ENCODE measurements at regions not wholly inside any gene's neighbourhood (a gene's known extent, or its start where the extent isn't known, plus 50 kb on each side); places are given as distances from the start of the nearest gene placed in this dataset.

DNA sequence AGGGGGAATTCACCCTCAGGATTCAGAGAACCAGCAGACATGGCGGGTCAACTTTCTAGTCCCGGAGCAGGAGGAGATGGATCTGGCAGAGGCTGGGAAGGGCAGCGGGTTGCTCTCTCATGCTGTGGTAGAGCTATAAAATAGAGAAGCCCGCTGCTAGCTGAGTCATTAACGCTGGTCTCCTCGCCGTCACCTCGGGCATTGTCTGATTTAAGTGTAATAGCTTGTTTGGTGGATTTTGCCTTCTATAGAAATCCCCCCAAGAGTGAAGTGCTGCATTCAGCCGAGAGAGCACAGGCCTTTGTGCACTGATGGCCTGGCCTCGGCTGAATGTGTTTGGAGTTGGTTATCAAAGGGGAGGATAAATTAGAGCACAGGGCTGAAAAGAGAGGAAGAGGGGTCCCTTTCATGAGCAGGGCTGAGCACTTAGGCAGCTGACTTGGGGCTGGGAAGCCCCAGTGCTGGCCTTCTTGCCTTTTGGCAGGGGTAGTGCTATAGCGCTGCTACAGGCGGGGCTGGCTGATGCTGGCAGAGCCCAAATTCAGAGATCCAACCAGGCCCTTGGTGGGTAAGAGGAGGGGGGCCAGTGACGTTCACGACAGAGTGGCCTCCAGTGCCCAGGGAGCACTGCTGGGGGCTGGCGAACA lies 161.1 kb upstream of the CADM1 start:
- Histone ChIP-seq H3K4me1 (ENCODE audit: control insufficient read depth in 2 of 2, insufficient read depth in 2 of 2, low read length in 1 of 2) (peaks cover 0 to 1% of the 10 kb centered on the region in 2 donors), H3K36me3 (ENCODE audit: control insufficient read depth in 2 of 2, insufficient read depth in 2 of 2, low read length in 1 of 2) (no peaks in the 10 kb centered on the region), H3K27me3 (ENCODE audit: control insufficient read depth in 1 of 2, insufficient read depth in 2 of 2, low read length in 2 of 2) (no peaks in the 10 kb centered on the region), H3K27ac (ENCODE audit: low read depth in 2 of 2, low read length in 1 of 2) (no peak overlapping the region), H3K9me3 (ENCODE audit: control insufficient read depth in 2 of 2, insufficient read depth in 1 of 2, low read depth in 1 of 2, low read length in 1 of 2) (no peaks in the 10 kb centered on the region), H3K4me3 (ENCODE audit: low read depth in 1 of 2, low read length in 2 of 2) (no peak overlapping the region)
- WGBS, 2 donors = 84 to 87% methylated on average over 15 of the region's 15 CpGs

GRCh38 chr11:115664313-115664712 lies 160.1 kb upstream of the CADM1 start:
- no peak overlapping the region for H3K27ac ChIP-seq (ENCODE audit: low read depth in 2 of 2, low read length in 1 of 2)
- no peaks in the 10 kb centered on the region for H3K36me3 ChIP-seq (ENCODE audit: control insufficient read depth in 2 of 2, insufficient read depth in 2 of 2, low read length in 1 of 2)
- H3K4me3 ChIP-seq (ENCODE audit: low read depth in 1 of 2, low read length in 2 of 2) = no peak overlapping the region
- peaks cover 2 to 5% of the 10 kb centered on the region in 2 donors for H3K4me1 ChIP-seq (ENCODE audit: control insufficient read depth in 2 of 2, insufficient read depth in 2 of 2, low read length in 1 of 2)
- H3K9me3 ChIP-seq (ENCODE audit: control insufficient read depth in 2 of 2, insufficient read depth in 1 of 2, low read depth in 1 of 2, low read length in 1 of 2) = no peaks in the 10 kb centered on the region
- no peaks in the 10 kb centered on the region for H3K27me3 ChIP-seq (ENCODE audit: control insufficient read depth in 1 of 2, insufficient read depth in 2 of 2, low read length in 2 of 2)
- 93 to 94% methylated on average over 3 of the region's 3 CpGs for WGBS, 2 donors

DNA sequence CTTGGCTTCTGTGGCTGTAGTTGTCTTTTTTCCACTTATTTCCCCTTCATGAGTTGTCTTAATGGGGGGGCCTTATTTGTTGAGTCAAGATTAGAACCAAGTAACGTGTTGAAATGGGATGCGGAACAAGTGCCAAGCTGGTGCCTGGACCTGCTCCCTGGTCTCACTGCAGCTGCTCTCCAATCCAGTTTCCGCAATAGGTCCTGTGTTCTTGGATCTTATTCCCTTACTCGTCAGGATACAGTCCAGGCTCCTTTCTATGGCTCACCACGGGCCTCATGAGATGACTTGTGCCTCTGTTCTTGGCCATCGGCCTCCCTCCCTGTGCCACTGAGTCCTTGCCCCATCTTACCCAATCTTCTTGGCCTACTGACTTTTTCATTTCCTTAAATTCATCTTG lies 159.6 kb upstream of the CADM1 start:
- WGBS, 2 donors = 78 to 83% methylated on average over 6 of the region's 6 CpGs
- H3K27me3 ChIP-seq (ENCODE audit: control insufficient read depth in 1 of 2, insufficient read depth in 2 of 2, low read length in 2 of 2) = no peaks in the 10 kb centered on the region
- no peak overlapping the region for H3K27ac ChIP-seq (ENCODE audit: low read depth in 2 of 2, low read length in 1 of 2)
- no peaks in the 10 kb centered on the region for H3K9me3 ChIP-seq (ENCODE audit: control insufficient read depth in 2 of 2, insufficient read depth in 1 of 2, low read depth in 1 of 2, low read length in 1 of 2)
- peaks cover 2 to 6% of the 10 kb centered on the region in 2 donors for H3K4me1 ChIP-seq (ENCODE audit: control insufficient read depth in 2 of 2, insufficient read depth in 2 of 2, low read length in 1 of 2)
- H3K36me3 ChIP-seq (ENCODE audit: control insufficient read depth in 2 of 2, insufficient read depth in 2 of 2, low read length in 1 of 2) = no peaks in the 10 kb centered on the region
- H3K4me3 ChIP-seq (ENCODE audit: low read depth in 1 of 2, low read length in 2 of 2) = no peak overlapping the region

DNA sequence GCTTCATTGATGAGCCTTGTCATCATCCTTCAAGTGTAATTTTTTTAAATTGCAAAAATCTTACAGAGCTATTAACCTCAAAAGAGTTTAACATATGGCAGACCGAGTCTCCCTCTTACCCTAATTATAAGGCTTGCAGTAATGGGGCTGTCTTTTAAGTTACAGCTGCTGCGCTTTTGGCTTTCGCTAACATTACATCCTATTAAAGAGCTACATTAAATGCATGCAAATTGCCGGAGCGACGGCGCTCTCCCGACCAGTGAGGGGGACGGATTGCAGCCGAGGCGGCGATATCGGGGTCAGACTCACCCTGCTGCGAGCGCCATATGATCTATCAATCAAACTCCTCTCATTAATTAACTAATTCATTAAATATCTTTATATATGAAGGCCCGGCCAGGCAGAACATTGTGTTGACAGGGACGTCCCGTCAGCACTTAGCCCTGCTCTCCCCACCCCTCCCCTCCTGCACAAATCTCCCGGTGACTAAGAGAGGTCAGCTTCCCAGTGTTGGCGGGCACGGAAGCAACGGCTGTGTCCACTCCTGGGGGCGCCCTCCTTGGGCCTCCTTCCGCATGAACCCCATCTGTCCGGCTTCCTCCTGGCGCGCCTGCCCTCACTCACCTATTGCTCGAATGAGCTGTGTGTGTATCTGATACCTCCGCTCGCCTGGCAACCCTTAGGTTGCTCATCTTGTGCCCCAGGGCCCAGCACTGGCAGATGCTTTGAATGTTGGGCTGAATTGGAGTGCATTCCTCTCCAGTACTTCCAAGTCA lies 156.0 kb upstream of the CADM1 start:
- Histone ChIP-seq H3K9me3 (ENCODE audit: control insufficient read depth in 2 of 2, insufficient read depth in 1 of 2, low read depth in 1 of 2, low read length in 1 of 2) (no peaks in the 10 kb centered on the region), H3K27ac (ENCODE audit: low read depth in 2 of 2, low read length in 1 of 2) (no peak overlapping the region), H3K4me1 (ENCODE audit: control insufficient read depth in 2 of 2, insufficient read depth in 2 of 2, low read length in 1 of 2) (peaks cover 2 to 6% of the 10 kb centered on the region in 2 donors), H3K4me3 (ENCODE audit: low read depth in 1 of 2, low read length in 2 of 2) (peak overlapping the region in 1 of 2 donors; percentile 28), H3K27me3 (ENCODE audit: control insufficient read depth in 1 of 2, insufficient read depth in 2 of 2, low read length in 2 of 2) (peaks cover 0 to 3% of the 10 kb centered on the region in 2 donors), H3K36me3 (ENCODE audit: control insufficient read depth in 2 of 2, insufficient read depth in 2 of 2, low read length in 1 of 2) (no peaks in the 10 kb centered on the region)
- WGBS, 2 donors = 30 to 42% methylated on average over 30 of the region's 30 CpGs

DNA sequence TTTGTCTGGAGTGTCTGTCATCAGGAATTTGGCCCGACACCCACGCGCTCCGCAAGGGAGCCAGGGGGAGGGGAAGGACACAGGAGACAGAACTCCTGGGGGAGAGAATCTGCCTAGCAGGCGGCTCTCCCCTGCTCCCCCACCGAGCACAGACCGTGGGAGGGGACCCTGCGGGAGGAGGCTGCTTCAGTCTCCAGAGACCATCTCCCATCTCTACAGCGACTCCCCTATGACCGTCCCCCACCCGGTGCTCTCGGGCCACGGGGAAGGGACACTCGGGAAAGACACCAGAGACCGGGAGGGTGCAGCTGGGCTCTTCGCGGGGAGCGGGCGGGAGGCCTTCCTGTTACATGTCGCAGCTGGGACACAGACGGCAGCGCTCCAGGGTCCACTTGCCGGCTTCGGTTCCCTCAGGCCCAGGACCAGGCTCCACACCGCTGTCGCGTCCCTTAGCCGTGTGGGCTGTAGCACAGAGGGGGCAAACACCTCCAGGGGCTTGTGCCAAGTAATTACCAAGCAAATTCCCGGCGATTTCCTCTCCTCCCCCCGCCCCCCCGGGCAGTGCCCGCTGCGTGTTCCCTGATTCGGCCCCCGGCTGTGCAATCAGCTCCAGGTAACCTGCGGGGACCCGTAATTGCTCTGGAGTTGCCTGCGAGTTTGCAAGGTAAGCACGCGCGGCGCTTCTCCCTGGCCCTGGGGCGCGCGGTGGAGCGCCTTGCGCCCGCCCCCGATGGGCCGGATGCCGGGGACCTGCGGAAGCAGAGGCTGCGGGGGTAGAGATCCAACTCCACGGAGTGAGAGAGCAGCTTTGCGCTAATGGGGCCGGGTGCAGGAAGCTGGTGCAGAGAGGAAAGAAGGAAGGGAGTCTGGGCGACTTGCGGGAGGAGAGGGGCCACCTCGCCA lies 155.1 kb upstream of the CADM1 start:
- H3K4me1 ChIP-seq (ENCODE audit: control insufficient read depth in 2 of 2, insufficient read depth in 2 of 2, low read length in 1 of 2) = peaks cover 2 to 6% of the 10 kb centered on the region in 2 donors
- no peaks in the 10 kb centered on the region for H3K9me3 ChIP-seq (ENCODE audit: control insufficient read depth in 2 of 2, insufficient read depth in 1 of 2, low read depth in 1 of 2, low read length in 1 of 2)
- H3K4me3 ChIP-seq (ENCODE audit: low read depth in 1 of 2, low read length in 2 of 2) = peak overlapping the region in 1 of 2 donors; percentile 28
- H3K27me3 ChIP-seq (ENCODE audit: control insufficient read depth in 1 of 2, insufficient read depth in 2 of 2, low read length in 2 of 2) = peaks cover 0 to 3% of the 10 kb centered on the region in 2 donors
- WGBS, 2 donors = 5 to 7% methylated on average over 60 of the region's 60 CpGs
- H3K27ac ChIP-seq (ENCODE audit: low read depth in 2 of 2, low read length in 1 of 2) = no peak overlapping the region
- no peaks in the 10 kb centered on the region for H3K36me3 ChIP-seq (ENCODE audit: control insufficient read depth in 2 of 2, insufficient read depth in 2 of 2, low read length in 1 of 2)

DNA sequence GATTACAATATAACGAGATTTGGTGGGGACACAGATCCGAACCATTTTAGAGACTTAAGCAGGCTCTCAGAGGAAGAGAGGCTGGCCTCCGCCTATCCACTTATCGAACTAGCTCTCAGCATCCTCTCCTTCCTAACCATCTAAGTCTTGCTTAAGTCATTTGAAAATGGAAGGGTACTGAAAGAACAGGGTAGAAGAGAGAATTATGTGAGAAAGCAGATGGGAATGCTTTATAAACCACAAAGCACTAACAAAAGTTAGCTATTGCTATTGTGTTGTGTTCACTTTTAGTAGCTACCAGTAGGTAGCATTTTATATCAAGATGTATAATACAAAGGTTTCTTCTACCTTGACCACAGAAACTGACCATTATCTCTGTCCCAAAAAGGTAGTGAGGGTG lies 153.4 kb upstream of the CADM1 start:
- Histone ChIP-seq H3K27ac (ENCODE audit: low read depth in 2 of 2, low read length in 1 of 2) (no peak overlapping the region), H3K4me1 (ENCODE audit: control insufficient read depth in 2 of 2, insufficient read depth in 2 of 2, low read length in 1 of 2) (peaks cover 2 to 6% of the 10 kb centered on the region in 2 donors), H3K27me3 (ENCODE audit: control insufficient read depth in 1 of 2, insufficient read depth in 2 of 2, low read length in 2 of 2) (peaks cover 0 to 3% of the 10 kb centered on the region in 2 donors), H3K9me3 (ENCODE audit: control insufficient read depth in 2 of 2, insufficient read depth in 1 of 2, low read depth in 1 of 2, low read length in 1 of 2) (no peaks in the 10 kb centered on the region), H3K36me3 (ENCODE audit: control insufficient read depth in 2 of 2, insufficient read depth in 2 of 2, low read length in 1 of 2) (no peaks in the 10 kb centered on the region), H3K4me3 (ENCODE audit: low read depth in 1 of 2, low read length in 2 of 2) (no peak overlapping the region)
- WGBS, 2 donors = 92 to 98% methylated on average over 4 of the region's 4 CpGs

DNA sequence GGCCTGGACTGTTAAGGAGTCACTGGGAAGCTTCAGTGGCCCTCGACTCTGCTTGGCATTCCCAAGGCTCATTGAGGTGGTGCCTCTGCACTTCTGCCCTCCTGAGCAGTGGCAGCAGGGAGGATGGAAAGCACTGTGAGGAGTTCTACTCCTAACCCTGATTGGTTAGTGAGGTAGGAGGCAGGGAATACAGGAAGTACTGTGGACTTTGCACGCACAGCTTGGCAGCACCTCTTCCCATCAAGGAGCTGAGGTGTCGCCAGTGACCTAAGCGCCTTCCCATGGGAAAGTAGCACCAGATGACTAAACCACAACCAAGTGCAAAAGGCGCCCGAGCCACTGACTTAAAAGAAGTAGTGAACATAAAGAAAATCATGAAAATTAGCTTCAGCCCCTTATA lies 152.5 kb upstream of the CADM1 start:
- WGBS, 2 donors = 70 to 82% methylated on average over 6 of the region's 6 CpGs
- Histone ChIP-seq H3K27ac (ENCODE audit: low read depth in 2 of 2, low read length in 1 of 2) (no peak overlapping the region), H3K36me3 (ENCODE audit: control insufficient read depth in 2 of 2, insufficient read depth in 2 of 2, low read length in 1 of 2) (no peaks in the 10 kb centered on the region), H3K4me3 (ENCODE audit: low read depth in 1 of 2, low read length in 2 of 2) (no peak overlapping the region), H3K4me1 (ENCODE audit: control insufficient read depth in 2 of 2, insufficient read depth in 2 of 2, low read length in 1 of 2) (peaks cover 2 to 6% of the 10 kb centered on the region in 2 donors), H3K27me3 (ENCODE audit: control insufficient read depth in 1 of 2, insufficient read depth in 2 of 2, low read length in 2 of 2) (peaks cover 0 to 3% of the 10 kb centered on the region in 2 donors), H3K9me3 (ENCODE audit: control insufficient read depth in 2 of 2, insufficient read depth in 1 of 2, low read depth in 1 of 2, low read length in 1 of 2) (no peaks in the 10 kb centered on the region)

DNA sequence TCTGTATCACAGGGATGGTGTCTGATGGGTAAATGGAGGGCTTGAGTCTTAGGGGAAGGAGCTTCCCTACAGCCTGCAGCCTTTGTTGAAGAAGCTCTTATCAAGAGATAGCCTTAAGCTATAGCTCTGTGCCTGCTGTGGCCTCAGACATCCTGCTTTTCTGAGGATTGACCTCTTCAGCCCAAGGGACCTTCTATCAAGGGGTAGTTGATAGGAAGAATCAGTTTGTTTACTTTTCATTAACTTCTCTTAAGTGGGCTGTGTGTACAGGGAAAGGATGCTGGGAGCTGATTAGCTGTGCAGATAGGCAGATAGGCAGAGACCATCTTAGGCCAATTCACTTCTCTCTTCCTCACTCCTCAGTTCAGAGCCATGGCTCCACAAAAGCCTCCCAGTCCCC lies 151.8 kb upstream of the CADM1 start:
- Histone ChIP-seq H3K4me3 (ENCODE audit: low read depth in 1 of 2, low read length in 2 of 2) (no peak overlapping the region), H3K4me1 (ENCODE audit: control insufficient read depth in 2 of 2, insufficient read depth in 2 of 2, low read length in 1 of 2) (peaks cover 2 to 6% of the 10 kb centered on the region in 2 donors), H3K36me3 (ENCODE audit: control insufficient read depth in 2 of 2, insufficient read depth in 2 of 2, low read length in 1 of 2) (no peaks in the 10 kb centered on the region), H3K9me3 (ENCODE audit: control insufficient read depth in 2 of 2, insufficient read depth in 1 of 2, low read depth in 1 of 2, low read length in 1 of 2) (no peaks in the 10 kb centered on the region), H3K27me3 (ENCODE audit: control insufficient read depth in 1 of 2, insufficient read depth in 2 of 2, low read length in 2 of 2) (peaks cover 0 to 3% of the 10 kb centered on the region in 2 donors), H3K27ac (ENCODE audit: low read depth in 2 of 2, low read length in 1 of 2) (no peak overlapping the region)

DNA sequence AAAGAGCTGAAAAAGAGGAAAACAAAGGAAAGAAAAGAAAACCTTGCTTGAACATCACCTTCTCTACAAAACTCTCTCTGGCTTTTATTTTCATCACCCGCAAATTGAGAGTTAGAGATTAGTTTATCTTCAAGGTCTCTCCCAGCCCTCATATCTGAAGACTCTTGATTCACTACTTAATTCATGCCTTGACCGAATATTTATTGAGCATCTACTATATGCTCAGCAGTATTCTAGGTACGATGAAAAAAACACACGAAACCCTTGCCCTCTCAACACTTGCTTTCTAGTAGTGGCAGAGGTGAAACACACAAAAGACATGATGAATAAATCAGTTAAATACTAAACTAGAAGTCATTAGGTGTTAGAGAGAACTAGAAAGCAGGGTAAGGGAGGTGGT lies 150.6 kb upstream of the CADM1 start:
- peaks cover 2 to 6% of the 10 kb centered on the region in 2 donors for H3K4me1 ChIP-seq (ENCODE audit: control insufficient read depth in 2 of 2, insufficient read depth in 2 of 2, low read length in 1 of 2)

More for the DNA sequence above, 150.6 kb upstream of the CADM1 start:
- 91 to 94% methylated on average over 4 of the region's 4 CpGs for WGBS, 2 donors
- Histone ChIP-seq H3K36me3 (ENCODE audit: control insufficient read depth in 2 of 2, insufficient read depth in 2 of 2, low read length in 1 of 2) (no peaks in the 10 kb centered on the region), H3K4me3 (ENCODE audit: low read depth in 1 of 2, low read length in 2 of 2) (no peak overlapping the region), H3K27me3 (ENCODE audit: control insufficient read depth in 1 of 2, insufficient read depth in 2 of 2, low read length in 2 of 2) (peaks cover 0 to 3% of the 10 kb centered on the region in 2 donors), H3K27ac (ENCODE audit: low read depth in 2 of 2, low read length in 1 of 2) (no peak overlapping the region), H3K9me3 (ENCODE audit: control insufficient read depth in 2 of 2, insufficient read depth in 1 of 2, low read depth in 1 of 2, low read length in 1 of 2) (no peaks in the 10 kb centered on the region)
